ENCODE measurements at regions not wholly inside any gene's neighbourhood (a gene's known extent, or its start where the extent isn't known, plus 50 kb on each side); places are given as distances from the start of the nearest gene placed in this dataset.

GRCh38 chr2:16070648-16070971 is 130.3 kb downstream of the MYCN start:
- POLR2A ChIA-PET: no interaction called here
- no peaks in the 10 kb centered on the region for H3K9me3 ChIP-seq (ENCODE audit: control extremely low read depth in 1 of 5, control insufficient read depth in 4 of 5, insufficient read depth in 2 of 5, low read depth in 1 of 5, low read length in 4 of 5)
- no peaks in the 10 kb centered on the region for H3K27me3 ChIP-seq (replicated peaks in 2 of 5; ENCODE audit: control insufficient read depth in 4 of 5, insufficient read depth in 5 of 5, low read length in 4 of 5)
- 100% methylated on average over 6 of the region's 6 CpGs for WGBS (ENCODE audit: insufficient coverage)
- no peak overlapping the region for H3K4me3 ChIP-seq (ENCODE audit: control insufficient read depth in 1 of 7, extremely low read depth in 1 of 7, insufficient read depth in 4 of 7, low read depth in 2 of 7, low read length in 6 of 7)
- CTCF ChIA-PET: no interaction called here
- H3K36me3 ChIP-seq (ENCODE audit: control insufficient read depth in 4 of 4, insufficient read depth in 4 of 4, low read length in 3 of 4): no peaks in the 10 kb centered on the region
- DNase-seq: no peak
- no peak overlapping the region for H3K27ac ChIP-seq (ENCODE audit: insufficient read depth in 1 of 2, low read depth in 1 of 2, low read length in 2 of 2, poor library complexity in 1 of 2, severe bottlenecking in 2 of 2)
- no peaks in the 10 kb centered on the region for H3K4me1 ChIP-seq (ENCODE audit: control extremely low read depth in 1 of 4, control insufficient read depth in 4 of 4, insufficient read depth in 4 of 4, low read length in 3 of 4)

DNA sequence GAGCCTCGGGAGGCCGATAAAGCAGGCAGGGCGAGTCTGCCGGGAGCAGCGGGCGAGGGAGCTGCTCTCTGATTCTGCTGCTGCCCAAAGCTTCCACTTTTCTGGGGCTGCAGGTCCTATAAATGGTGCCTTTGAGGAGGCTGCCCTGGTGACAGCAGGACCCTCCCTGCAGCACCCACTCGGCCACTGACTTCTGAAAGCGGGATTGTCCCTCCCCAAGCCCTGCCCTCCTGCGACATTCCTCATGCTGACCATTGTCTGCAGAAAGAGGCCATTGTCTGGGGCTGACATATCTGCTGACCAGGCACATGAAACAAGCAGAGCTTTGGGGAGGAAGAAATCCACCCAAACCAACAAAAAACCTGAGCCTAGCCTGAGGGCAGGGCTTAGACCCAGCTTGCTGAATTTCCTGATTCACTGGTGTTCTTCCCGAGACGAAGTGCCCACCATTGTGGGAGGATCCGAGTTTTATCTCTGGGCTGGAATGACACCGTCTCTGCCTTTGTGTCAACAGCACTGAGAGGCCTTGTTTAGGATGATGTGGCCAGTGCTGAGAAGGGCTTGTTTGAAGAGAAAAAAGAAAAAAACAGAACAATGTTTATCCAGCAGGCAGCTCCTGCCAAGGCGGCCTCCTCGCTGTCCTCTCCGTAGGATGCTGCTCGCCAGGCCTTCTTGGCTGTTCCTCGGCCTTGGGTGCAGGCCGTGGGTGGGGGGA is 129.7 kb downstream of the MYCN start:
- Histone ChIP-seq H3K27me3 (replicated peaks in 2 of 5; ENCODE audit: control insufficient read depth in 4 of 5, insufficient read depth in 5 of 5, low read length in 4 of 5) (no peaks in the 10 kb centered on the region), H3K9me3 (ENCODE audit: control extremely low read depth in 1 of 5, control insufficient read depth in 4 of 5, insufficient read depth in 2 of 5, low read depth in 1 of 5, low read length in 4 of 5) (no peaks in the 10 kb centered on the region), H3K4me3 (ENCODE audit: control insufficient read depth in 1 of 7, extremely low read depth in 1 of 7, insufficient read depth in 4 of 7, low read depth in 2 of 7, low read length in 6 of 7) (no peak overlapping the region), H3K4me1 (ENCODE audit: control extremely low read depth in 1 of 4, control insufficient read depth in 4 of 4, insufficient read depth in 4 of 4, low read length in 3 of 4) (no peaks in the 10 kb centered on the region), H3K27ac (ENCODE audit: insufficient read depth in 1 of 2, low read depth in 1 of 2, low read length in 2 of 2, poor library complexity in 1 of 2, severe bottlenecking in 2 of 2) (no peak overlapping the region), H3K36me3 (ENCODE audit: control insufficient read depth in 4 of 4, insufficient read depth in 4 of 4, low read length in 3 of 4) (no peaks in the 10 kb centered on the region)
- POLR2A ChIA-PET: no interaction called here
- 93% methylated on average over 16 of the region's 19 CpGs for WGBS (ENCODE audit: insufficient coverage)
- CTCF ChIA-PET: interaction anchor here (1.0 kb wide), 1 partner anchor 24 kb away, joined by 3 read pairs; no protein-coding TSS in a partner anchor
- DNase-seq: no peak

- H3K4me1 ChIP-seq (ENCODE audit: control extremely low read depth in 1 of 4, control insufficient read depth in 4 of 4, insufficient read depth in 4 of 4, low read length in 3 of 4): no peaks in the 10 kb centered on the region
- POLR2A ChIA-PET: no interaction called here
- no peak overlapping the region for H3K27ac ChIP-seq (ENCODE audit: insufficient read depth in 1 of 2, low read depth in 1 of 2, low read length in 2 of 2, poor library complexity in 1 of 2, severe bottlenecking in 2 of 2)
- no peaks in the 10 kb centered on the region for H3K27me3 ChIP-seq (replicated peaks in 2 of 5; ENCODE audit: control insufficient read depth in 4 of 5, insufficient read depth in 5 of 5, low read length in 4 of 5)
- 100% methylated on average over 4 of the region's 8 CpGs for WGBS (ENCODE audit: insufficient coverage)
- peaks cover 0 to 2% (median 0%) of the 10 kb centered on the region in 5 experiments for H3K9me3 ChIP-seq (ENCODE audit: control extremely low read depth in 1 of 5, control insufficient read depth in 4 of 5, insufficient read depth in 2 of 5, low read depth in 1 of 5, low read length in 4 of 5)
- CTCF ChIA-PET: interaction anchor here (1.0 kb wide), 1 partner anchor 24 kb away, joined by 3 read pairs; no protein-coding TSS in a partner anchor
- no peaks in the 10 kb centered on the region for H3K36me3 ChIP-seq (ENCODE audit: control insufficient read depth in 4 of 4, insufficient read depth in 4 of 4, low read length in 3 of 4)
- no peak overlapping the region for H3K4me3 ChIP-seq (ENCODE audit: control insufficient read depth in 1 of 7, extremely low read depth in 1 of 7, insufficient read depth in 4 of 7, low read depth in 2 of 7, low read length in 6 of 7)
- DNase-seq: no peak
Measured at GRCh38 chr2:16069663-16069932, 129.2 kb downstream of the MYCN start.

DNA sequence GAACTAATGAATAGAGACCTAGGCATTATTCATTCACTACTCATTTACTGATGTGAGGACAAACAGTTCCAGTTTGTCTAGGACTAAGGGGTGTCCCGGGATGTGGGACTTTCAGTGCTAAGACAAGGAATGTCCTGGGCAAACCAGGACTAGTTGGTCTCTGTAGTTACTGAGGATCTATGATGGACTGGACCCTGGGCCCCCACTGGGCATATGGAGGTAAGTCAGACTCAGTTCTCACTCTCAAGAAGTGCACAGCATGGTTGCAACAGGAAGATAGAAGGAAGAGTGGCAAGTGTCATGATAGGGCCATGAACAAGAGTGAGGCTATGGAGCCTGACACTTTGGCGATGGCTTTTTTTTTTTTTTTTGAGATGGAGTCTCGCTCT is 128.2 kb downstream of the MYCN start:
- no peaks in the 10 kb centered on the region for H3K4me1 ChIP-seq (ENCODE audit: control extremely low read depth in 1 of 4, control insufficient read depth in 4 of 4, insufficient read depth in 4 of 4, low read length in 3 of 4)
- POLR2A ChIA-PET: no interaction called here
- H3K27me3 ChIP-seq (replicated peaks in 2 of 5; ENCODE audit: control insufficient read depth in 4 of 5, insufficient read depth in 5 of 5, low read length in 4 of 5): no peaks in the 10 kb centered on the region
- no peaks in the 10 kb centered on the region for H3K36me3 ChIP-seq (ENCODE audit: control insufficient read depth in 4 of 4, insufficient read depth in 4 of 4, low read length in 3 of 4)
- H3K27ac ChIP-seq (ENCODE audit: insufficient read depth in 1 of 2, low read depth in 1 of 2, low read length in 2 of 2, poor library complexity in 1 of 2, severe bottlenecking in 2 of 2): no peak overlapping the region
- H3K4me3 ChIP-seq (ENCODE audit: control insufficient read depth in 1 of 7, extremely low read depth in 1 of 7, insufficient read depth in 4 of 7, low read depth in 2 of 7, low read length in 6 of 7): no peak overlapping the region
- 100% methylated on average over 1 of the region's 3 CpGs for WGBS (ENCODE audit: insufficient coverage)
- peaks cover 0 to 11% (median 3%) of the 10 kb centered on the region in 5 experiments for H3K9me3 ChIP-seq (ENCODE audit: control extremely low read depth in 1 of 5, control insufficient read depth in 4 of 5, insufficient read depth in 2 of 5, low read depth in 1 of 5, low read length in 4 of 5)
- CTCF ChIA-PET: interaction anchor here (1.3 kb wide), 1 partner anchor 14 kb away, joined by 3 read pairs; no protein-coding TSS in a partner anchor
- DNase-seq: no peak

- CTCF ChIA-PET: interaction anchor here (1.3 kb wide), 1 partner anchor 15 kb away, joined by 3 read pairs; no protein-coding TSS in a partner anchor
- POLR2A ChIA-PET: no interaction called here
- DNase-seq: no peak
- no peaks in the 10 kb centered on the region for H3K36me3 ChIP-seq (ENCODE audit: control insufficient read depth in 4 of 4, insufficient read depth in 4 of 4, low read length in 3 of 4)
- H3K27ac ChIP-seq (ENCODE audit: insufficient read depth in 1 of 2, low read depth in 1 of 2, low read length in 2 of 2, poor library complexity in 1 of 2, severe bottlenecking in 2 of 2): no peak overlapping the region
- no peaks in the 10 kb centered on the region for H3K27me3 ChIP-seq (replicated peaks in 2 of 5; ENCODE audit: control insufficient read depth in 4 of 5, insufficient read depth in 5 of 5, low read length in 4 of 5)
- peaks cover 0 to 16% (median 4%) of the 10 kb centered on the region in 5 experiments for H3K9me3 ChIP-seq (ENCODE audit: control extremely low read depth in 1 of 5, control insufficient read depth in 4 of 5, insufficient read depth in 2 of 5, low read depth in 1 of 5, low read length in 4 of 5)
- WGBS (ENCODE audit: insufficient coverage): 91% methylated on average over 5 of the region's 11 CpGs
- no peak overlapping the region for H3K4me3 ChIP-seq (ENCODE audit: control insufficient read depth in 1 of 7, extremely low read depth in 1 of 7, insufficient read depth in 4 of 7, low read depth in 2 of 7, low read length in 6 of 7)
- H3K4me1 ChIP-seq (ENCODE audit: control extremely low read depth in 1 of 4, control insufficient read depth in 4 of 4, insufficient read depth in 4 of 4, low read length in 3 of 4): no peaks in the 10 kb centered on the region
Measured at GRCh38 chr2:16067866-16068551, 127.7 kb downstream of the MYCN start.

DNA sequence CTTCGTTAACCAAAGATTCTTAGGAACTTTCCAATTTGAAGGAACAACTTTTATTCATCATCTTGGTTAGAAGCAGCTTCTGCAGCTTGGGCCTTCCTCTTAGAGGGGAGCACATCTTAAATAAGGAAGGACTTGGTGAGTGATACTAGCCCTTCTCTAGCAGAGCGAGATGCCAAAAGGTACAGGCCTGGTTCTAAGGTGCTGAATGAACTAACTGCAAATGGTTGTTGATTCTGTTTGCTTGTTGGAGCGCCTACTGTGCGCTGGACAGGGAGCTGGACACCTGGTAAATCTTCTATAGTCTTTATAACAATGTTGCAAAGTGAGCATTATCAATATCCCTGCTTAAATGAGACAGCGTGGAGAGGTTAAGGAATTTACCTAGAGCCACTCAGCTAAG is 127.1 kb downstream of the MYCN start:
- Histone ChIP-seq H3K27ac (ENCODE audit: insufficient read depth in 1 of 2, low read depth in 1 of 2, low read length in 2 of 2, poor library complexity in 1 of 2, severe bottlenecking in 2 of 2) (no peak overlapping the region), H3K4me3 (ENCODE audit: control insufficient read depth in 1 of 7, extremely low read depth in 1 of 7, insufficient read depth in 4 of 7, low read depth in 2 of 7, low read length in 6 of 7) (no peak overlapping the region), H3K4me1 (ENCODE audit: control extremely low read depth in 1 of 4, control insufficient read depth in 4 of 4, insufficient read depth in 4 of 4, low read length in 3 of 4) (no peaks in the 10 kb centered on the region), H3K9me3 (ENCODE audit: control extremely low read depth in 1 of 5, control insufficient read depth in 4 of 5, insufficient read depth in 2 of 5, low read depth in 1 of 5, low read length in 4 of 5) (peaks cover 0 to 22% (median 8%) of the 10 kb centered on the region in 5 experiments), H3K36me3 (ENCODE audit: control insufficient read depth in 4 of 4, insufficient read depth in 4 of 4, low read length in 3 of 4) (no peaks in the 10 kb centered on the region), H3K27me3 (replicated peaks in 2 of 5; ENCODE audit: control insufficient read depth in 4 of 5, insufficient read depth in 5 of 5, low read length in 4 of 5) (no peaks in the 10 kb centered on the region)
- WGBS (ENCODE audit: insufficient coverage): 77% methylated on average over 4 of the region's 5 CpGs
- ChIA-PET CTCF (interaction anchor here (1.3 kb wide), 1 partner anchor 15 kb away, joined by 3 read pairs; no protein-coding TSS in a partner anchor), POLR2A (no interaction called here)
- no peak for DNase-seq

DNA sequence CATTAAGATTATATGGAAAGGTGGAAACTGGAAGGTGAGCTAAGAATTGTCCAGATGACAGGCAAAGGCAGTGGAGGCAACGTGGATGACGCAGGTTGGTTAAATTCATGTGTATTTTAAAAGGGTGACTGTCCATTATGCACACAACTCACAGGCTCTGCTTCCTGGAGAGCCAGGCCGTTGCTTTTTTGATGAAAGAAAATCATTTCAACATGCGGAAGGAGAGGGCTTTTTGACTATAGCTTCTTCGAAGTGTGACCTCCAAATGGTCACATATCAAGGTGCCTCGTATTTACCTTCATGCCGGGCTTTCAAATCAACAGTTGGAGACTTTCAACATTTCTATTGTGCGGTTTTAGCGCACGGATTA is 126.7 kb downstream of the MYCN start:
- DNase-seq: no peak
- Histone ChIP-seq H3K4me1 (ENCODE audit: control extremely low read depth in 1 of 4, control insufficient read depth in 4 of 4, insufficient read depth in 4 of 4, low read length in 3 of 4) (no peaks in the 10 kb centered on the region), H3K9me3 (ENCODE audit: control extremely low read depth in 1 of 5, control insufficient read depth in 4 of 5, insufficient read depth in 2 of 5, low read depth in 1 of 5, low read length in 4 of 5) (peaks cover 0 to 25% (median 8%) of the 10 kb centered on the region in 5 experiments), H3K36me3 (ENCODE audit: control insufficient read depth in 4 of 4, insufficient read depth in 4 of 4, low read length in 3 of 4) (no peaks in the 10 kb centered on the region), H3K27me3 (replicated peaks in 2 of 5; ENCODE audit: control insufficient read depth in 4 of 5, insufficient read depth in 5 of 5, low read length in 4 of 5) (no peaks in the 10 kb centered on the region), H3K4me3 (ENCODE audit: control insufficient read depth in 1 of 7, extremely low read depth in 1 of 7, insufficient read depth in 4 of 7, low read depth in 2 of 7, low read length in 6 of 7) (no peak overlapping the region), H3K27ac (ENCODE audit: insufficient read depth in 1 of 2, low read depth in 1 of 2, low read length in 2 of 2, poor library complexity in 1 of 2, severe bottlenecking in 2 of 2) (no peak overlapping the region)
- ChIA-PET CTCF (no interaction called here), POLR2A (no interaction called here)
- 100% methylated on average over 10 of the region's 10 CpGs for WGBS (ENCODE audit: insufficient coverage)

Data from common myeloid progenitor, CD34-positive (primary cell).